ENCODE measurements at regions not wholly inside any gene's neighbourhood (a gene's known extent, or its start where the extent isn't known, plus 50 kb on each side); places are given as distances from the start of the nearest gene placed in this dataset.
"Not testable (repeated sequence)": the region's sequence is repeated elsewhere in the genome, so short reads cannot be mapped to it uniquely, and the experiment has no call there.

DNA sequence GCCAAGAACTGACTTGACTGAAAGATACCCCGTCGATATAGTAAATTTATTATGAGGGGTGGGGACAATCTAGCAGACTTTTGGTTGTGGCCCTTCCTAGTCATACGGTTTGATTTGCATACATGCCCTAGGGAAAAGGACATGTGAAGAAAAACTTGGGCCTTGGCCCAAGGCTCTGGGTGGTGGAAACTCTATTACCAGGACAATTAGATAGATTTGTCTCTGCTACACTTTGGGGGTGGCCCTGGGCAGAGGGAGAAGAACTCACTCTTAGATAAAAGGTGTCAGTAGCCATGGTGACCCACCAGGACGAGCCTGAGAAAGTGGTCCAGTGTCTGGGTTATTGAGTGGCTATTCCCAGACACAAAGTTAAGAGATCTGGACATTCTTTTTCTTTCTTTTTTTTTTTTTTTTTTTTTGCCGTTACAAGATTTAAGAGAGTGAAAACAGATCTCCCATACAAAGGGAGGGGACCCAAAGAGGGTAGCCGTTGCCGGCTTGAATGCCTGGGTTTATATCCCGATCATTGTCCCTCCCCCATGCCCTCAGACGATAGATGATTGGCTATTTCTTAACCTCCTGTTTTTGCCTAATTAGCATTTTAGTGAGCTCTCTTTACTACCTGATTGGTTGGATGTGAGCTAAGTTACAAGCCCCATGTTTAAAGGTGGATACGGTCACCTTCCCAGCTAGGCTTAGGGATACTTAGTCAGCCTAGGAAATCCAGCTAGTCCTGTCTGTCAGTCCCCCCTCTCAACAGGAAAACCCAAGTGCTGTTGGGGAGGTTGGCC, 96.4 kb upstream of the SMAD3 start:
- Histone ChIP-seq H3K4me3 (ENCODE audit: low read length) (no peak overlapping the region), H3K4me1 (ENCODE audit: insufficient read depth, low read length) (no peaks in the 10 kb centered on the region)

GRCh38 chr15:66974131-66974530, 91.3 kb upstream of the SMAD3 start:
- not testable (repeated sequence) for H3K9me3 ChIP-seq (ENCODE audit: insufficient read depth, low read depth, low read length); H3K27ac ChIP-seq (ENCODE audit: low read length); H3K9ac ChIP-seq (ENCODE audit: low read depth, low read length); H3K4me3 ChIP-seq (ENCODE audit: low read length); H3K27me3 ChIP-seq (ENCODE audit: insufficient read depth, low read length); H3K36me3 ChIP-seq (ENCODE audit: insufficient read depth, low read depth, low read length); H3K4me1 ChIP-seq (ENCODE audit: insufficient read depth, low read length)

More for the DNA sequence above, 96.4 kb upstream of the SMAD3 start:
- H3K27me3 ChIP-seq (ENCODE audit: insufficient read depth, low read length) = no peaks in the 10 kb centered on the region
- no peaks in the 10 kb centered on the region for H3K9me3 ChIP-seq (ENCODE audit: insufficient read depth, low read depth, low read length)
- H3K27ac ChIP-seq (ENCODE audit: low read length) = no peak overlapping the region
- H3K9ac ChIP-seq (ENCODE audit: low read depth, low read length) = no peak overlapping the region
- no peaks in the 10 kb centered on the region for H3K36me3 ChIP-seq (ENCODE audit: insufficient read depth, low read depth, low read length)

GRCh38 chr15:66976106-66976640, 89.2 kb upstream of the SMAD3 start:
- H3K4me3 ChIP-seq (ENCODE audit: low read length); H3K4me1 ChIP-seq (ENCODE audit: insufficient read depth, low read length); H3K9ac ChIP-seq (ENCODE audit: low read depth, low read length); H3K27ac ChIP-seq (ENCODE audit: low read length); H3K36me3 ChIP-seq (ENCODE audit: insufficient read depth, low read depth, low read length); H3K9me3 ChIP-seq (ENCODE audit: insufficient read depth, low read depth, low read length); H3K27me3 ChIP-seq (ENCODE audit: insufficient read depth, low read length): not testable (repeated sequence)

DNA sequence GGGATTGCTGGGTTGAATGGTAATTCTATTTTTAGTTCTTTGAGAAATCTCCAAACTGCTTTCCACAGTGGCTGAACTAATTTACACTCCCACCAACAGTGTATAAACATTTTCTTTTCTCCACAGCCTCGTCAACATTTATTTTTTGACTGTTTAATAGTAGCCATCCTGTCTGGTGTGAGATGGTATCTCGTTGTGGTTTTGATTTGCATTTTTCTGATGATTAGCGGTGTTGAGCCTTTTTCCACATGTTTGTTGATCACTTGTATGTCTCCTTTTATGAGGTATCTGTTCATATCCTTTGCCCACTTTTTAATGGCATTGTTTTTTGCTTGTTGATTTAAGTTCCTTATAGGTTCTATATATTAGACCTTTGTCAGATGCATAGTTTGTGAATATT, 85.1 kb upstream of the SMAD3 start:
- H3K4me1 ChIP-seq (ENCODE audit: insufficient read depth, low read length); H3K36me3 ChIP-seq (ENCODE audit: insufficient read depth, low read depth, low read length); H3K9ac ChIP-seq (ENCODE audit: low read depth, low read length); H3K4me3 ChIP-seq (ENCODE audit: low read length); H3K27ac ChIP-seq (ENCODE audit: low read length); H3K9me3 ChIP-seq (ENCODE audit: insufficient read depth, low read depth, low read length); H3K27me3 ChIP-seq (ENCODE audit: insufficient read depth, low read length): not testable (repeated sequence)

- H3K4me1 ChIP-seq (ENCODE audit: insufficient read depth, low read length) = no peaks in the 10 kb centered on the region
- H3K36me3 ChIP-seq (ENCODE audit: insufficient read depth, low read depth, low read length) = no peaks in the 10 kb centered on the region
- H3K27ac ChIP-seq (ENCODE audit: low read length) = no peak overlapping the region
- H3K4me3 ChIP-seq (ENCODE audit: low read length) = no peak overlapping the region
- no peaks in the 10 kb centered on the region for H3K9me3 ChIP-seq (ENCODE audit: insufficient read depth, low read depth, low read length)
- H3K9ac ChIP-seq (ENCODE audit: low read depth, low read length) = no peak overlapping the region
- no peaks in the 10 kb centered on the region for H3K27me3 ChIP-seq (ENCODE audit: insufficient read depth, low read length)
Observed at GRCh38 chr15:66981771-66982170, 83.6 kb upstream of the SMAD3 start.

GRCh38 chr15:66982250-66982649, 83.2 kb upstream of the SMAD3 start:
- no peak overlapping the region for H3K9ac ChIP-seq (ENCODE audit: low read depth, low read length)
- no peak overlapping the region for H3K27ac ChIP-seq (ENCODE audit: low read length)
- H3K27me3 ChIP-seq (ENCODE audit: insufficient read depth, low read length) = no peaks in the 10 kb centered on the region
- H3K9me3 ChIP-seq (ENCODE audit: insufficient read depth, low read depth, low read length) = no peaks in the 10 kb centered on the region
- H3K4me3 ChIP-seq (ENCODE audit: low read length) = no peak overlapping the region
- H3K4me1 ChIP-seq (ENCODE audit: insufficient read depth, low read length) = no peaks in the 10 kb centered on the region
- no peaks in the 10 kb centered on the region for H3K36me3 ChIP-seq (ENCODE audit: insufficient read depth, low read depth, low read length)

GRCh38 chr15:66982816-66983215, 82.6 kb upstream of the SMAD3 start:
- H3K27ac ChIP-seq (ENCODE audit: low read length) = no peak overlapping the region
- no peak overlapping the region for H3K9ac ChIP-seq (ENCODE audit: low read depth, low read length)
- H3K9me3 ChIP-seq (ENCODE audit: insufficient read depth, low read depth, low read length) = no peaks in the 10 kb centered on the region
- no peaks in the 10 kb centered on the region for H3K27me3 ChIP-seq (ENCODE audit: insufficient read depth, low read length)
- H3K4me1 ChIP-seq (ENCODE audit: insufficient read depth, low read length) = no peaks in the 10 kb centered on the region
- H3K4me3 ChIP-seq (ENCODE audit: low read length) = no peak overlapping the region
- H3K36me3 ChIP-seq (ENCODE audit: insufficient read depth, low read depth, low read length) = no peaks in the 10 kb centered on the region

GRCh38 chr15:66985653-66986052, 79.7 kb upstream of the SMAD3 start:
- Histone ChIP-seq H3K27me3 (ENCODE audit: insufficient read depth, low read length) (no peaks in the 10 kb centered on the region), H3K27ac (ENCODE audit: low read length) (no peak overlapping the region), H3K9me3 (ENCODE audit: insufficient read depth, low read depth, low read length) (no peaks in the 10 kb centered on the region), H3K4me1 (ENCODE audit: insufficient read depth, low read length) (no peaks in the 10 kb centered on the region), H3K4me3 (ENCODE audit: low read length) (no peak overlapping the region), H3K9ac (ENCODE audit: low read depth, low read length) (no peak overlapping the region), H3K36me3 (ENCODE audit: insufficient read depth, low read depth, low read length) (no peaks in the 10 kb centered on the region)

DNA sequence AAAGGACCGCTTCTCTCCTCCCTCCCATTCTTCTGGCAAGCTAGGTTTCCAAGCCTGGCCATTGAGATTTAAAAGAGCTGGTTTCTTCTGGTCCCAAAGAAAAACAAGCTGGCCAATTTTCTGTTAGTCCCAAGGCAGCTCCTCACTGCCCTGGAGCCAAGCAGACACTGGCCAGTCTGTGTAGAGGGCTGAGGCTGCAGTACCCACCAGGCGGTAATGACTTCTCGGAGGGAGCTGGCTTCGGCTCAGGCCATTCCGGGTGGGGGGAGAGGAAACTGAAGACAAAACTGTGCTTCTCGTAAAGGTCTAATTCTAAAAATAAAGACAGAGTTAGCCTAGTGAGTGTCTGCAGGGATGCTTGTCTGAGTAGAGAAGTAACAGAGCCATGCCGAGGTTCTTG, 78.5 kb upstream of the SMAD3 start:
- no peak overlapping the region for H3K4me3 ChIP-seq (ENCODE audit: low read length)
- no peaks in the 10 kb centered on the region for H3K36me3 ChIP-seq (ENCODE audit: insufficient read depth, low read depth, low read length)
- no peak overlapping the region for H3K9ac ChIP-seq (ENCODE audit: low read depth, low read length)
- H3K27me3 ChIP-seq (ENCODE audit: insufficient read depth, low read length) = no peaks in the 10 kb centered on the region
- no peaks in the 10 kb centered on the region for H3K4me1 ChIP-seq (ENCODE audit: insufficient read depth, low read length)
- no peak overlapping the region for H3K27ac ChIP-seq (ENCODE audit: low read length)
- no peaks in the 10 kb centered on the region for H3K9me3 ChIP-seq (ENCODE audit: insufficient read depth, low read depth, low read length)

- Histone ChIP-seq H3K9me3 (ENCODE audit: insufficient read depth, low read depth, low read length) (no peaks in the 10 kb centered on the region), H3K36me3 (ENCODE audit: insufficient read depth, low read depth, low read length) (no peaks in the 10 kb centered on the region), H3K4me1 (ENCODE audit: insufficient read depth, low read length) (no peaks in the 10 kb centered on the region), H3K27ac (ENCODE audit: low read length) (no peak overlapping the region), H3K9ac (ENCODE audit: low read depth, low read length) (no peak overlapping the region), H3K27me3 (ENCODE audit: insufficient read depth, low read length) (no peaks in the 10 kb centered on the region), H3K4me3 (ENCODE audit: low read length) (no peak overlapping the region)
Observed at GRCh38 chr15:66993090-66993489, 72.3 kb upstream of the SMAD3 start.

DNA sequence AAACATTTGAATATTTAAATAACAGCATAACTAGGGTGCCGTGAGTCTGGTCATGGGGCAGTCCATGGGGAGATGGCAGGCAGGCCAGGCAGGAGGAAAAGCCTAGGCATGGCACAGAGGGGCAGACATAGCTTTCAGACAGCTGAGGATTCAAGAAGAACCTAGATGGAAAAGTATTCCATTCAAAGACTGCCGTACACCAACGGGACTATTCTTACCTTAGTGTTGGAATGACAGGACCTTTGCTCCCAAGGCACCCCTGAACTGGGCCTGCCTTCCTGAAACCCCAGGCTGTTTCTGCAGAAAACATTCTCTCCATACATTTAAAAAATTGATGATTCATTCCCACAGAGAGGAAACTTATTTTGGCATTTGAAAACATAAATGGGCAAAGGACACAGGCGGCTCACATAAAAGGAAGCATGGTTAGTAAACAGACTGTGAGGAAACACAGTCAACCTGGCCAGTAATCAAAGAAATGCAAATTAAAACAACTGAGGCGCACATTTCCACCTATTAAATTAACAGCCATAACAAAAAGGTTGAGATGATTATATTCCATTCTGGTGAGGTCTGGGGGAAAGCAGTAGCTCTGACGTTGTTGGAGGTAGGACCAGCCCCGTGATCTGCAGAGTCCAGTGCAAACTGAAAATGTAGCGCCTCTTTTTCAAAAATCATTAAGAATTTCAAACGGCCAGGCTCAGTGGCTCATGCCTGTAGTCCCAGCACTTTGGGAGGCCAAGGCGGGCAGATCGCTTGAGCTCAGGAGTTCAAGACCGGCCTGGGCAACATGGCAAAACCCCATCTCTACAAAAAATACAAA, 71.3 kb upstream of the SMAD3 start:
- Histone ChIP-seq H3K9ac (ENCODE audit: low read depth, low read length) (no peak overlapping the region), H3K36me3 (ENCODE audit: insufficient read depth, low read depth, low read length) (no peaks in the 10 kb centered on the region), H3K9me3 (ENCODE audit: insufficient read depth, low read depth, low read length) (no peaks in the 10 kb centered on the region), H3K27me3 (ENCODE audit: insufficient read depth, low read length) (no peaks in the 10 kb centered on the region), H3K27ac (ENCODE audit: low read length) (no peak overlapping the region), H3K4me1 (ENCODE audit: insufficient read depth, low read length) (no peaks in the 10 kb centered on the region), H3K4me3 (ENCODE audit: low read length) (no peak overlapping the region)
